BLaER1 treated with 17β-estradiol and CSF1 and Interleukin-3, amounts not matched to agents 10 nM and 100 nM (cell line): ENCODE measurements at regions not wholly inside any gene's neighbourhood (a gene's known extent, or its start where the extent isn't known, plus 50 kb on each side); places are given as distances from the start of the nearest gene placed in this dataset.

Source experiments
- H3K27ac ChIP-seq, 11 experiments: shearing (Covaris generic); formaldehyde crosslinking; 2 replicates each; pipeline ENCODE4 v1.8.1; 2022
- H3K27me3 ChIP-seq, 11 experiments: shearing (Covaris generic); formaldehyde crosslinking; 2 replicates each; pipeline ENCODE4 v1.8.1; 2022
- H3K36me3 ChIP-seq, 11 experiments: shearing (Covaris generic); formaldehyde crosslinking; 2 replicates each; pipeline ENCODE4 v1.8.1; 2022
- H3K4me1 ChIP-seq, 10 experiments: shearing (Covaris generic); formaldehyde crosslinking; 2 replicates each; pipeline ENCODE4 v1.8.1; 2022
- H3K4me2 ChIP-seq, 11 experiments: shearing (Covaris generic); formaldehyde crosslinking; 2 replicates each; pipeline ENCODE4 v1.8.1; 2022
- H3K4me3 ChIP-seq, 10 experiments: shearing (Covaris generic); formaldehyde crosslinking; 2 replicates each; pipeline ENCODE4 v1.8.1; 2022
- H3K9ac ChIP-seq, 11 experiments: shearing (Covaris generic); formaldehyde crosslinking; 2 replicates each; pipeline ENCODE4 v1.8.1; 2022
- H3K9me3 ChIP-seq, 11 experiments: shearing (Covaris generic); formaldehyde crosslinking; replicated peaks in 1 of 11; 2 replicates each; pipeline ENCODE4 v1.8.1; 2022
- H4K20me1 ChIP-seq, 11 experiments: shearing (Covaris generic); formaldehyde crosslinking; 2 replicates each; pipeline ENCODE4 v1.8.1; 2022
- Cebpa-rat ChIP-seq, 11 experiments: shearing (Covaris generic); IDR thresholded peaks; 2 replicates each; pipeline ENCODE4 v1.8.1; 2022

DNA sequence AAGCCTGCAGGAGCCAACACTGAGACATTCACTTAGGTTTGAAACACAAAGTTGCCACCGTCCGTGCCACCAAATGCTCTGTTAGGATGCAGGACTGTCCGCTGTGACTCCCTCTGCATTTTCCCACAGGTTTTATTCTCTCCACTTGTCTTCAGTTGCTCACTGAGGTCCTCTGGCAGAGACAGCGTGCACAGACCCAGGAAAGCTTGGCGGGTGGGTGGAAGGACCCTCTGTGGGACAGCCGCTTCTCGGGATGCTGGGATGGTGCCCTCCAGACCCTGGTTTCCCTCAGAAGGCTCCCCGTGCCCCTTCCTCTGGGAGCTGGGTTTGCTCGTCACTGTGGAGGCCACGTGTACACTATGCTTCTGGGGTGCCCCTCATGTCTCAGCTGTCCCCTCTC, 733.6 kb downstream of the GALR1 start:
- Histone ChIP-seq H3K9me3 (peaks cover 0 to 5% (median 3%) of the 10 kb centered on the region in 11 experiments; a peak in 8 of 22 replicates), H4K20me1 (no peaks in the 10 kb centered on the region), H3K4me3 (no peak overlapping the region), H3K9ac (no peak overlapping the region), H3K27me3 (no peaks in the 10 kb centered on the region), H3K27ac (no peak overlapping the region), H3K36me3 (no peaks in the 10 kb centered on the region), H3K4me2 (no peak overlapping the region), H3K4me1 (no peaks in the 10 kb centered on the region)
- no peak for TF ChIP-seq Cebpa-rat (IDR thresholded peaks at IDR 0.05)

GRCh38 chr18:77984178-77984577, 734.5 kb downstream of the GALR1 start:
- no peak overlapping the region for H3K4me3 ChIP-seq

DNA sequence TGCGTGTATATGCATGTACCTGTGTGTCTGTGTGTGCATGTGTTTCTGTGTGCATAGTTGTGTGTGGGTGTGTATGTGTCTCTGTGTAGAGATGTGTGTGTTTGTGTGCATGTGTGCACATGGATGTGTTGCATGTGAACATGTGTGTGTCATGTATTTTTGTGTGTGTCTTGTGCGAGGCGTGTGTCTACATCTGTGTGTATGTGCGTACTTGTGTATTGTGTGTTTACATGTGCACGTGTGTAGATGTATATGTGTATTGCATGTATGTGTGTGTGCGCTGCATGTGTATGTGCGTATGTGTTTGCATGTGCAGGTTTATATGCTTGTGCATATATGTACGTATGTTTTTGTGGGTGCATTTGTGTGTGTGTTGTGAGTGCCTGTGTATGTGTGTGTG, 735.2 kb downstream of the GALR1 start:
- no peaks in the 10 kb centered on the region for H3K4me1 ChIP-seq
- no peak overlapping the region for H3K9ac ChIP-seq
- H3K36me3 ChIP-seq = no peaks in the 10 kb centered on the region

More at GRCh38 chr18:77984178-77984577, 734.5 kb downstream of the GALR1 start:
- no peak for TF ChIP-seq Cebpa-rat (IDR thresholded peaks at IDR 0.05)
- no peak overlapping the region for H3K9ac ChIP-seq
- H3K27me3 ChIP-seq = no peaks in the 10 kb centered on the region
- no peaks in the 10 kb centered on the region for H3K36me3 ChIP-seq
- no peak overlapping the region for H3K27ac ChIP-seq
- no peak overlapping the region for H3K4me2 ChIP-seq
- H3K4me1 ChIP-seq = no peaks in the 10 kb centered on the region
- no peaks in the 10 kb centered on the region for H3K9me3 ChIP-seq
- H4K20me1 ChIP-seq = no peaks in the 10 kb centered on the region

GRCh38 chr18:77985526-77986281, 736.1 kb downstream of the GALR1 start:
- no peak for TF ChIP-seq Cebpa-rat (IDR thresholded peaks at IDR 0.05)
- no peak overlapping the region for H3K4me2 ChIP-seq
- no peaks in the 10 kb centered on the region for H3K36me3 ChIP-seq
- H3K27me3 ChIP-seq = no peaks in the 10 kb centered on the region
- H3K9ac ChIP-seq = no peak overlapping the region
- H3K4me3 ChIP-seq = no peak overlapping the region
- H3K9me3 ChIP-seq = no peaks in the 10 kb centered on the region
- no peaks in the 10 kb centered on the region for H4K20me1 ChIP-seq
- no peaks in the 10 kb centered on the region for H3K4me1 ChIP-seq
- no peak overlapping the region for H3K27ac ChIP-seq

More for the DNA sequence above, 735.2 kb downstream of the GALR1 start:
- Histone ChIP-seq H3K9me3 (no peaks in the 10 kb centered on the region), H3K27ac (no peak overlapping the region), H3K4me3 (no peak overlapping the region), H4K20me1 (no peaks in the 10 kb centered on the region), H3K27me3 (no peaks in the 10 kb centered on the region), H3K4me2 (no peak overlapping the region)
- no peak for TF ChIP-seq Cebpa-rat (IDR thresholded peaks at IDR 0.05)

DNA sequence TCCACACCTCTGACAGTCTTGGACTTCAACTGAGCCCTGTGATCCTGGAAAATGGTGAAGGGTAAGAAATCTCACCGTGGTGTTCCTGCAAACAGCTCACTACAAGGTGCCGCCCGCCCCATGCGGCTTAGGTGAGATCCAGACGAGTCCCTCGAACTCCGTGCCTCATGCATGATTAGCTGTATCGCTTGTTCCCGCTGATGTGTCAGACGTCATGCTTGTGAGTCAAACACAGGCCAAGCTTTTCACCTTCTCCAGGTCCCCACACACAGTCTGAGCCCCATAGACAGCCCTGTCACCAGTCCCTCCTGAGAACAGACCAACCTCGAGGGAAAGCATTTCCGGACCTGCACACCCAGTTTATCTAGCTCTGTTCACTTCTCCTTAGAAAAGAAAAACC, 740.5 kb downstream of the GALR1 start:
- Histone ChIP-seq H3K4me1 (no peaks in the 10 kb centered on the region), H3K4me3 (no peak overlapping the region), H4K20me1 (no peaks in the 10 kb centered on the region), H3K27ac (no peak overlapping the region), H3K4me2 (no peak overlapping the region), H3K36me3 (no peaks in the 10 kb centered on the region), H3K9me3 (no peaks in the 10 kb centered on the region; a peak in 1 of 22 replicates), H3K27me3 (no peaks in the 10 kb centered on the region), H3K9ac (no peak overlapping the region)
- TF ChIP-seq Cebpa-rat (IDR thresholded peaks at IDR 0.05) = no peak

DNA sequence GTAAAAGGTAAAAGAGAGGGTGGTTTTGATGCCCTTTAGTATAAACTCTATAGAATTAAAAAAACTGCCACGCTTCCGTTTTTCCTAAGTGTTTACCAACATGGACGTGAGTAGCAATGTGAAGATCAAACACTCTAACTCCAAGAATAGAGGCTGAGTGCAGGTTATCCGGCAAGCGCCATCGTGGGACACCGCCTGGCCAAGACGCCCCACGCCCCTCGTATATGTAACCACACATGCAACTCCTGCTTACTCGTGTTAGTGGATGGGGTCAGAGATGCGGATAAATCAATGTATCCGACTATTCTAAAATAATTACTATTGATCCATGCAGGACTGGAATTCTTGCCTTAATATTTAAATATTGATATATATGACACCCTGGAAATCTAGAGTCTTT, 741.3 kb downstream of the GALR1 start:
- Histone ChIP-seq H3K4me1 (no peaks in the 10 kb centered on the region), H3K36me3 (no peaks in the 10 kb centered on the region), H3K27me3 (no peaks in the 10 kb centered on the region), H4K20me1 (no peaks in the 10 kb centered on the region), H3K9me3 (no peaks in the 10 kb centered on the region; a peak in 1 of 22 replicates), H3K4me3 (no peak overlapping the region), H3K4me2 (no peak overlapping the region), H3K9ac (no peak overlapping the region), H3K27ac (no peak overlapping the region)
- no peak for TF ChIP-seq Cebpa-rat (IDR thresholded peaks at IDR 0.05)

GRCh38 chr18:77992057-77992456, 742.4 kb downstream of the GALR1 start:
- Histone ChIP-seq H3K9me3 (no peaks in the 10 kb centered on the region; a peak in 1 of 22 replicates), H3K4me3 (no peak overlapping the region), H3K27me3 (no peaks in the 10 kb centered on the region), H3K9ac (no peak overlapping the region), H3K4me1 (no peaks in the 10 kb centered on the region), H3K36me3 (no peaks in the 10 kb centered on the region), H3K27ac (no peak overlapping the region), H3K4me2 (no peak overlapping the region), H4K20me1 (no peaks in the 10 kb centered on the region)
- no peak for TF ChIP-seq Cebpa-rat (IDR thresholded peaks at IDR 0.05)

GRCh38 chr18:77993188-77993981, 743.7 kb downstream of the GALR1 start:
- no peak overlapping the region for H3K4me2 ChIP-seq
- no peak overlapping the region for H3K4me3 ChIP-seq
- no peak overlapping the region for H3K27ac ChIP-seq
- H3K9me3 ChIP-seq = no peaks in the 10 kb centered on the region; a peak in 1 of 22 replicates
- H3K4me1 ChIP-seq = no peaks in the 10 kb centered on the region
- no peaks in the 10 kb centered on the region for H4K20me1 ChIP-seq
- H3K9ac ChIP-seq = no peak overlapping the region
- H3K27me3 ChIP-seq = no peaks in the 10 kb centered on the region
- no peaks in the 10 kb centered on the region for H3K36me3 ChIP-seq
- no peak for TF ChIP-seq Cebpa-rat (IDR thresholded peaks at IDR 0.05)

- H4K20me1 ChIP-seq = no peaks in the 10 kb centered on the region
- no peak overlapping the region for H3K4me3 ChIP-seq
- H3K4me1 ChIP-seq = no peaks in the 10 kb centered on the region
- no peaks in the 10 kb centered on the region for H3K27me3 ChIP-seq
- H3K9ac ChIP-seq = no peak overlapping the region
- H3K27ac ChIP-seq = no peak overlapping the region
- TF ChIP-seq Cebpa-rat (IDR thresholded peaks at IDR 0.05) = no peak
- H3K36me3 ChIP-seq = no peaks in the 10 kb centered on the region
- H3K4me2 ChIP-seq = no peak overlapping the region
- H3K9me3 ChIP-seq = peaks cover 4 to 11% (median 8%) of the 10 kb centered on the region in 11 experiments; a peak in 19 of 22 replicates
Measured at GRCh38 chr18:77995593-77995992, 745.9 kb downstream of the GALR1 start.
